Type B pancreatic cell (in vitro differentiated cells): ENCODE measurements at regions not wholly inside any gene's neighbourhood (a gene's known extent, or its start where the extent isn't known, plus 50 kb on each side); places are given as distances from the start of the nearest gene placed in this dataset.

Experiments used
- DNase-seq: peaks from one replicate; pipeline ENCODE4 v3.0.0; 2021; ENCODE audit warnings: mixed read lengths; ENCODE audit not compliant: unreplicated experiment; ENCODE audit errors: extremely low spot score
- H3K27ac Mint-ChIP-seq: 2 replicates; pipeline ENCODE4 v1.8.0; 2021; ENCODE audit warnings: mild to moderate bottlenecking, mixed read lengths
- H3K27me3 Mint-ChIP-seq: 2 replicates; pipeline ENCODE4 v1.8.0; 2021; ENCODE audit warnings: mixed read lengths
- H3K36me3 Mint-ChIP-seq: 2 replicates; pipeline ENCODE4 v1.8.0; 2021; ENCODE audit warnings: mixed read lengths
- H3K4me1 Mint-ChIP-seq: one replicate; pipeline ENCODE4 v1.8.0; 2021; ENCODE audit warnings: mixed read lengths; ENCODE audit not compliant: unreplicated experiment
- H3K4me3 Mint-ChIP-seq: 2 replicates; pipeline ENCODE4 v1.8.0; 2021; ENCODE audit warnings: mild to moderate bottlenecking, mixed read lengths
- H3K9me3 Mint-ChIP-seq: 2 replicates; pipeline ENCODE4 v1.8.0; 2021; ENCODE audit warnings: mixed read lengths
- CTCF ChIP-seq: fragments of 200-600 bp; sonication (generic); conservative IDR thresholded peaks from 2 replicates; pipeline ENCODE4 v1.5.0; 2021; ENCODE audit warnings: antibody characterized with exemption, mild to moderate bottlenecking

DNA sequence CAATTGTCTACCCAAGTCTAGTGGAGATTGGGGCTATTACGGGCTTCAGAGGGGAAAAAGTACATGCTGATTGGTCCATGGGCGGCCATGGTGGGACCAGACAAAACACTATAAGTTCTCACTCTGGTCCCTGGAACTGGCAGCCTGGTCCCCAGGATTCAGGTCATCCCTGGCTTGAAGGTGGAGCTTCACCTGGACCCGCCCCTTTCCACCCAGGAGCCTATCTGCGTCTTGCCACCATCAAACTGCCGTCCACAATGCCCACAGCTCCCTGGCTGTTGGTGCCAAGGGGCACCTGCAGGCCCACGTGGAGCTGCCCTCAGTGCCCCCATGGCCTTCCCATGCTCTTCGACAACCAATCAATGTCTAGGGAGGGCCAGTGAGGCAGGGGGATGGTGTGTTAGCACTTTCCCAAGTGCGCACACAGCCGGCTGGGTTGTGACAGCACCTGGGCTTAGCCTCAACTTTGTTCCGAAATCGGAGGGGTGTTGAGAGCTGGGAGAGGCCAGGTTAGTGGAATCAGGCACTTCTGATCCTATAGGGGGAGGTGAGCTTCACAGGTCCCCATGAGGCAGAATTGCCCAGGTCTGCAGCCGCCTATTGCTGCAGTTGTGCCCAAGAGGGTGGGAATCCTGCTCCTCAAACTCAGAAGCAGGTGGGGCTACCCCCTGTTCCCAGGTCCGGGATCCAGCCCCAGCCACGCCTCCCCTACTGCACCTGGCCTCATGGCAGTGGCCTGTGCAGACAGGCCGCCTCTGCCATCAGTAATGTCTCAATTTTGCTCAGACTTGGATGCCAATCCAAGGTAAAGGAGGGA is 1369.4 kb upstream of the PRMT6 start:
- Mint-ChIP-seq H3K27me3 (no peaks in the 10 kb centered on the region), H3K27ac (no peak overlapping the region), H3K9me3 (no peaks in the 10 kb centered on the region), H3K36me3 (no peaks in the 10 kb centered on the region), H3K4me1 (peaks cover 7% of the 10 kb centered on the region), H3K4me3 (no peak overlapping the region)
- no peak for DNase-seq
- TF ChIP-seq CTCF = no peak

DNA sequence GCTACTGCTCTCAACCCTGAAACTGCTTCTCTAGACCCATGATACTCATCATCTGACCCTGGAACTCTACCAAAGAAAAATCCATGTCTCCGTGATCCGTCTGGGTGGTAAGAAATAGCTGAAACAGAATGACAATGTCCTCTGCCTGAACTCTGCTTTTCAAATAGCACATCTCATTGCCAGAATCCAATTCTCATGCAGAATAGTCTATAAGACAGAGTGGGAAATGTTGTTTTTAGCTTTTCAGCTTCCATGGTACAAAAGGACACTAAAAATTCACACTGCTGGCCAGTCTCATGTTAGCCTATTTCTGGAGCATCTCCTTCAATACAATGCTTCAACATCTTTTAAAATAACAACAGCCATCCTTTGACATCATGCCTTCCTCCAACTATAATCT is 1355.8 kb upstream of the PRMT6 start:
- H3K36me3 Mint-ChIP-seq = no peaks in the 10 kb centered on the region
- H3K9me3 Mint-ChIP-seq = no peaks in the 10 kb centered on the region
- no peaks in the 10 kb centered on the region for H3K27me3 Mint-ChIP-seq
- no peaks in the 10 kb centered on the region for H3K4me1 Mint-ChIP-seq
- no peak overlapping the region for H3K4me3 Mint-ChIP-seq
- TF ChIP-seq CTCF = no peak
- no peak for DNase-seq
- no peak overlapping the region for H3K27ac Mint-ChIP-seq

DNA sequence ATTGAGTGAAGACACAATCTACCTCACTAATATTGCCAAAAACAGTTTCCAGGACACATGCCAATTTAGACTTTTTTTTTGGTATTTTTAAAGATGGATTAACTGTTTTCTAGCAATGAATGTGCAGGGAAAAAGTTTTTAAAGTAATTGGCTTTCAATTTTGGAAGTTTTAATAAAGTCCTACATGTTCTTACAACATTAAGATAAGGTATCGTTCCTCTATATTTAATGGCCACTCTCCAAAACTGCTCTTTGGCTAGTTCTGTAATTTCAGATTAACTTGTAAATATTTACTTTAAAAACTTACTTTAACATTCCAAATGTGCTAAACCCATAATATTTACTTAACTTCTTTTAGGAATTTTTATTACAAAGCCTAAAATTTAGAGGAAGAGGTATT is 1332.2 kb upstream of the PRMT6 start:
- no peak for TF ChIP-seq CTCF
- no peak for DNase-seq
- Mint-ChIP-seq H3K4me3 (no peak overlapping the region), H3K27me3 (no peaks in the 10 kb centered on the region), H3K9me3 (no peaks in the 10 kb centered on the region), H3K4me1 (no peaks in the 10 kb centered on the region), H3K27ac (no peak overlapping the region), H3K36me3 (no peaks in the 10 kb centered on the region)

DNA sequence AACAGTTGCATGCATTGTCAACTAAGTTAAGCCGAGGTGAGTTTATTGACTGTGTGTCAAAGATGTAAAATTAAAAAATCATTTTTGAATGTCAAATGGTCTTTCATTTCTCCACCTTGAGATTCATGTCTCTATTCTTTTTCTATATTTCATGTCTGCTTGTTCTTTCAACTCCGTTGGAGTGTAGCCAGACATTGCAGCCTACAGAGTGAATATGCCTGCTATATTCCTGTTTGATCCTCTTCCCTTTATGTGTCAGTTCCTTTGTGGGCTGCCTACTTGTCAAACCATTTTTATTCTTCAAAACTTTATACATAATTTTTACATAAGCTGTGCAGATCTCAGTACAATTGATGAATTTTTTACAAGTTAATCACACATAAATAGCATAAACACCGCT is 1325.8 kb upstream of the PRMT6 start:
- no peak for TF ChIP-seq CTCF
- no peak for DNase-seq
- Mint-ChIP-seq H3K36me3 (no peaks in the 10 kb centered on the region), H3K9me3 (no peaks in the 10 kb centered on the region), H3K27me3 (no peaks in the 10 kb centered on the region), H3K4me1 (no peaks in the 10 kb centered on the region), H3K27ac (no peak overlapping the region), H3K4me3 (no peak overlapping the region)

GRCh38 chr1:105736349-105736748 is 1320.1 kb upstream of the PRMT6 start:
- Mint-ChIP-seq H3K36me3 (no peaks in the 10 kb centered on the region), H3K4me3 (no peak overlapping the region), H3K27ac (no peak overlapping the region), H3K27me3 (no peaks in the 10 kb centered on the region), H3K9me3 (no peaks in the 10 kb centered on the region), H3K4me1 (no peaks in the 10 kb centered on the region)
- TF ChIP-seq CTCF = no peak
- DNase-seq = no peak
